ENCODE measurements at regions not wholly inside any gene's neighbourhood (a gene's known extent, or its start where the extent isn't known, plus 50 kb on each side); places are given as distances from the start of the nearest gene placed in this dataset.
A peak's percentile ranks its signal among the peaks of the same experiment; 100 is the strongest.

GRCh38 chr10:126722726-126723125 lies 52.2 kb upstream of the C10orf90 start:
- Mint-ChIP-seq H3K4me1 (no peaks in the 10 kb centered on the region), H3K4me3 (no peak overlapping the region), H3K9me3 (peaks cover 5 to 13% (median 10%) of the 10 kb centered on the region in 3 donors), H3K36me3 (no peaks in the 10 kb centered on the region), H3K27ac (no peak overlapping the region), H3K27me3 (peaks cover 1% of the 10 kb centered on the region)

DNA sequence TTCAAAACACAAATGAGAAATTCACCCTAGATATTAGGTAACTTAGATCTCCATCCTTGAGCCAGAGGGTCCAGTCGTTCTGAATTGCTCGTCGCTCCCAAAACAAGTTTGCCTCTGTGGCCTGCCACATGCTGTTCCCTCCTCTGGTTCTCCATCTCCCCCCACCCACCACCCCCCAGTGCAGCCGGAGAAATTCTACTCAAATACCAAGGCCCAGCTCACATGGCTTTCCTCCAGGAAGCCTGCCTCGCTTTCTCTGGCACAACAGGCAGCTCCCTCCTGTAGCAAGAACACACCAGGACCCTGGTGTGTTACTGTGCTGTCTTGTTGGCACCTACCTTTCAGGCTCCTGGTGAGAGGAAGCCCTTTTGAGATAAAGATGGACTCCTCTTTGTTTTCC lies 52.7 kb upstream of the C10orf90 start:
- H3K4me1 Mint-ChIP-seq: no peaks in the 10 kb centered on the region
- H3K27ac Mint-ChIP-seq: no peak overlapping the region
- no peak overlapping the region for H3K4me3 Mint-ChIP-seq
- H3K36me3 Mint-ChIP-seq: no peaks in the 10 kb centered on the region
- H3K9me3 Mint-ChIP-seq: peaks cover 5 to 12% (median 8%) of the 10 kb centered on the region in 3 donors
- peaks cover 1% of the 10 kb centered on the region for H3K27me3 Mint-ChIP-seq

DNA sequence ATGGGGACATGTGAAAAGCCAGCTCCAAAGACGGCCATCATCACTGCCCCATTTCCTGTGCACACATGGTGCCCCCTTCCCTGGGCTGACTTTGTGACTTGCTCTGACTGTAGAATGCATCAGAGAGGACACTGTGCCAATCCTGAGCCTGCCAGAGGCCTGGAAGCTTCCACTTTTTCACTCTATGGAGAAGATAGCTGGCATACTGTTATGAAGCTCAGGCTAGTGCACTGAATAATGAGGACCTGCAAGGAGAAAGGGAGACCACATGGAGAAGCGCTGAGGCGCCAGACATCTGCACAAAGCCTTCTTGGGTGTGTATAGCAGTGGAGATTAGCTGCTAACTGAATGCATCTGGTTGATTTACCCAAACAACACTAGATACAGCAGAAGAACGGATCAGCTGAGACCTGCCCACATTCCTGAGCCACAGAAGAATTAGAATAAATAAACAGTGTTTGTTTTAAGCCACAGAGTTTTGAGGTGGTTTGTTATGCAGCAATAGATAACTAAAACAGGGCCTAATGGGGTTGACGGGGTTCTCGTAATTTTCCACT lies 58.9 kb upstream of the C10orf90 start:
- Mint-ChIP-seq H3K9me3 (peaks cover 2 to 15% (median 5%) of the 10 kb centered on the region in 3 donors), H3K27me3 (no peaks in the 10 kb centered on the region), H3K4me1 (no peaks in the 10 kb centered on the region), H3K36me3 (no peaks in the 10 kb centered on the region), H3K27ac (peak overlapping the region in 1 of 3 donors; percentile 35), H3K4me3 (no peak overlapping the region)

GRCh38 chr10:126730856-126731609 lies 60.5 kb upstream of the C10orf90 start:
- Mint-ChIP-seq H3K36me3 (no peaks in the 10 kb centered on the region), H3K4me3 (no peak overlapping the region), H3K27me3 (no peaks in the 10 kb centered on the region), H3K27ac (no peak overlapping the region), H3K4me1 (no peaks in the 10 kb centered on the region), H3K9me3 (peaks cover 2 to 11% (median 3%) of the 10 kb centered on the region in 3 donors)

GRCh38 chr10:126731610-126731990 lies 61.1 kb upstream of the C10orf90 start:
- Mint-ChIP-seq H3K4me1 (no peaks in the 10 kb centered on the region), H3K27ac (no peak overlapping the region), H3K36me3 (no peaks in the 10 kb centered on the region), H3K4me3 (no peak overlapping the region), H3K9me3 (peaks cover 2 to 11% (median 2%) of the 10 kb centered on the region in 3 donors), H3K27me3 (no peaks in the 10 kb centered on the region)

DNA sequence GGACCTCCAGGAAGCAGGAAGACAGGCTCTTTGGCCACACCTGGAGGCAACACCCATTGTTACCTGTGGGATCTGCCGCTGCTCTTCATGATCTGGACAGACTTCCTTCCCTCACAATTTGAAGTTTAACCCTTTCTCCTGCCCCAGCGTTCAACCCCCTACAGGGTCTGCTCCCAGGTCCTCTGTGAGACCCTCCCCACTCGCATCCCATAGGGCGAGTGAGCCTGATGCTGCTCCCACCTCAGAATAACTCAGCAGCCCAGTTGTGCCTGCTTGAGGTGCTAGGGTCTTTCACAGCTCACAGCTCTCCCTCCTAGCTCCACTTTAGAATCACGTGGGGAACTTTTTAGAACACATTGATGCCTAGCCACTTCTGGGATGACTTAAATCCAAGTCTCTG lies 61.8 kb upstream of the C10orf90 start:
- no peaks in the 10 kb centered on the region for H3K36me3 Mint-ChIP-seq
- H3K4me1 Mint-ChIP-seq: no peaks in the 10 kb centered on the region
- no peak overlapping the region for H3K27ac Mint-ChIP-seq
- H3K9me3 Mint-ChIP-seq: peaks cover 2 to 11% (median 2%) of the 10 kb centered on the region in 3 donors
- no peak overlapping the region for H3K4me3 Mint-ChIP-seq
- H3K27me3 Mint-ChIP-seq: no peaks in the 10 kb centered on the region

DNA sequence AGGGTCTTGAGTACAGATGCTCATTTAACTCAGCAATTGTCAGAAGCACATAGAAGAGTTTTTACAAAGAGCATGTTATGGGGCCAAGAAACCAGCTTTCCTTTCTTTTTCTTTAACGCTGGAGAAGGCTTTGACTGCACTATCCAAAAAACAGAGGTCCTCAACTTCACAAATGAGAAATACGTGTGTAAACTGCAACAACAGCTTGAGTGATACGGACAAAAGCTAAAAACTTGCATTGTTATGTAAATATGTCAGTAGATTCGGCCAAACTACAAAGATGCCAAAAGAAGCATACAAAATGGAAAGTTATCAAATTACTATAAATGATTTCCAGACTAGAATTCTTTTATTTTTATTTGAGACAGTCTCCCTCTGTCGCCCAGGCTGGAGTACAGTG lies 62.4 kb upstream of the C10orf90 start:
- Mint-ChIP-seq H3K9me3 (peaks cover 2 to 11% (median 2%) of the 10 kb centered on the region in 3 donors), H3K4me3 (no peak overlapping the region), H3K27ac (no peak overlapping the region), H3K36me3 (no peaks in the 10 kb centered on the region), H3K4me1 (no peaks in the 10 kb centered on the region), H3K27me3 (no peaks in the 10 kb centered on the region)

GRCh38 chr10:126734015-126734414 lies 63.5 kb upstream of the C10orf90 start:
- Mint-ChIP-seq H3K27ac (no peak overlapping the region), H3K9me3 (peaks cover 2 to 5% (median 2%) of the 10 kb centered on the region in 3 donors), H3K27me3 (no peaks in the 10 kb centered on the region), H3K36me3 (no peaks in the 10 kb centered on the region), H3K4me1 (no peaks in the 10 kb centered on the region), H3K4me3 (no peak overlapping the region)

- H3K27me3 Mint-ChIP-seq: no peaks in the 10 kb centered on the region
- no peaks in the 10 kb centered on the region for H3K4me1 Mint-ChIP-seq
- H3K4me3 Mint-ChIP-seq: no peak overlapping the region
- peaks cover 2 to 5% (median 2%) of the 10 kb centered on the region in 3 donors for H3K9me3 Mint-ChIP-seq
- H3K27ac Mint-ChIP-seq: no peak overlapping the region
- no peaks in the 10 kb centered on the region for H3K36me3 Mint-ChIP-seq
Measured at GRCh38 chr10:126734967-126735366, 64.5 kb upstream of the C10orf90 start.

DNA sequence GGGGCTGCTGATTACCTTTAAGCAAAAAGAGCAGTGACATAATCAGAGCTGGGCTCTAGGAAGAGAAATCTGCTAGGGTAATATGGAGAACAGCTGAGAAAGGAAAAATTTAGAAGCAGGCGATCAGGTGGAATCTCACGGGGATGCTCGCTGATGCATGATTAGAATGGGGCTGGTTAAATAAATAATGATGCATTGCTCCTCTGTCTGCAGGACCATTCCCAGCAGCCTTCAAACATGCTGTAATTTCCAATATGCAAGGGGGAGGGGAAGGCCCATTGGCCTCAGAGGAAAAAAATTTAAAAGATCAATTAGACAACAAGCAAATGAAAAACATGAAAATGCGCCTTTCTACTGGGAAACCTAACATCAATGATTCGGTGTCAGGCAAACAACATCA lies 65.6 kb upstream of the C10orf90 start:
- H3K4me1 Mint-ChIP-seq: no peaks in the 10 kb centered on the region
- H3K36me3 Mint-ChIP-seq: no peaks in the 10 kb centered on the region
- H3K27me3 Mint-ChIP-seq: no peaks in the 10 kb centered on the region
- H3K9me3 Mint-ChIP-seq: peaks cover 0 to 3% (median 2%) of the 10 kb centered on the region in 3 donors
- no peak overlapping the region for H3K27ac Mint-ChIP-seq
- no peak overlapping the region for H3K4me3 Mint-ChIP-seq

GRCh38 chr10:126736727-126737126 lies 66.2 kb upstream of the C10orf90 start:
- Mint-ChIP-seq H3K27me3 (no peaks in the 10 kb centered on the region), H3K36me3 (no peaks in the 10 kb centered on the region), H3K4me1 (no peaks in the 10 kb centered on the region), H3K9me3 (peaks cover 0 to 1% (median 0%) of the 10 kb centered on the region in 3 donors), H3K4me3 (no peak overlapping the region), H3K27ac (no peak overlapping the region)

- no peak overlapping the region for H3K4me3 Mint-ChIP-seq
- no peak overlapping the region for H3K27ac Mint-ChIP-seq
- H3K4me1 Mint-ChIP-seq: no peaks in the 10 kb centered on the region
- H3K27me3 Mint-ChIP-seq: no peaks in the 10 kb centered on the region
- no peaks in the 10 kb centered on the region for H3K36me3 Mint-ChIP-seq
- peaks cover 0 to 1% (median 0%) of the 10 kb centered on the region in 3 donors for H3K9me3 Mint-ChIP-seq
Measured at GRCh38 chr10:126738001-126738400, 67.5 kb upstream of the C10orf90 start.

- H3K4me3 Mint-ChIP-seq: no peak overlapping the region
- no peak overlapping the region for H3K27ac Mint-ChIP-seq
- H3K9me3 Mint-ChIP-seq: peaks cover 0 to 1% (median 0%) of the 10 kb centered on the region in 3 donors
- no peaks in the 10 kb centered on the region for H3K4me1 Mint-ChIP-seq
- no peaks in the 10 kb centered on the region for H3K27me3 Mint-ChIP-seq
- no peaks in the 10 kb centered on the region for H3K36me3 Mint-ChIP-seq
Measured at GRCh38 chr10:126744571-126744970, 74.1 kb upstream of the C10orf90 start.

DNA sequence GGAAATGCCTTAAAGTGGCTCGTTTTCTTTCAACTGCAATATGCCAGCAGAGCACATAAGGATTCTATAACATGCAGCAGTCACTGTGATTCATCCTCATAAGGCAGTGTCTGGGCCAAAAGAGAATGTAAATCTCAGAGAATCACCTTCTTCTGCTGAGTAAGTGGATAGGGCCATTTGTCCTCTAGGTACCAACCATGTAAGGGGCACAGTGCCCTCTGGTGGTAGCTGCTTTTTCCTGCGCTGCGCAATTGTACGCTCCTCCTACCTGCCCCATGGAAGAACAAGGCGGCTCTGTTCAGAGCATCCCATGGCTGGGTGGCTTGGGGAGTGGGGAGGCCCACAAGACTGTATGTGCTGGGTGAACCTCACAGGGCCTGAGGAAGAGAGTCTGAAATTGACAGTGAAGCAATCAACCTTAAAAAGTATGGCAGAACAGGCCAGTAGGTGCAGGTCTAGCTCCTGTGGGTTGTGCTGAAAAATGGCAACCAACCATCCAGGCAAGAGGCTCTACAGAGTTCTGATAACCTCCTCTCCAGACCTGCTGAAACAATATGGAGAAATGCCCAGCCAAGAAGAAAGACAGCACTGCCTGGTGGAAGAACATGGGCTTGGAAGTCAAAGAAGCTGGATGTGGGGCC lies 78.6 kb upstream of the C10orf90 start:
- Mint-ChIP-seq H3K4me3 (no peak overlapping the region), H3K27ac (no peak overlapping the region), H3K4me1 (no peaks in the 10 kb centered on the region), H3K9me3 (peaks cover 0 to 5% (median 4%) of the 10 kb centered on the region in 3 donors), H3K36me3 (no peaks in the 10 kb centered on the region), H3K27me3 (no peaks in the 10 kb centered on the region)

- no peaks in the 10 kb centered on the region for H3K27me3 Mint-ChIP-seq
- H3K36me3 Mint-ChIP-seq: no peaks in the 10 kb centered on the region
- H3K27ac Mint-ChIP-seq: no peak overlapping the region
Measured at GRCh38 chr10:126754966-126755365, 84.5 kb upstream of the C10orf90 start.

More at GRCh38 chr10:126754966-126755365, 84.5 kb upstream of the C10orf90 start:
- no peaks in the 10 kb centered on the region for H3K4me1 Mint-ChIP-seq
- H3K4me3 Mint-ChIP-seq: no peak overlapping the region
- peaks cover 0 to 4% (median 4%) of the 10 kb centered on the region in 3 donors for H3K9me3 Mint-ChIP-seq

All from IgD-negative memory B cell (primary cell).